Right atrium auricular region (tissue), 2 donors: ENCODE measurements at regions not wholly inside any gene's neighbourhood (a gene's known extent, or its start where the extent isn't known, plus 50 kb on each side); places are given as distances from the start of the nearest gene placed in this dataset.

Source experiments
- DNase-seq: peaks from one replicate; pipeline ENCODE4 v3.0.0-alpha.2; 2019; ENCODE audit warnings: low spot score
- H3K27ac ChIP-seq, 2 donors: fragments of 200-600 bp; sonication (generic); 1 replicate in 1 of 2; 2 replicates in 1 of 2; pipeline ENCODE4 v1.5.1; 2016 to 2019
- H3K27me3 ChIP-seq, 2 donors: fragments of 200-600 bp; sonication (generic); one replicate each; pipeline versions ENCODE4 v1.5.1 to v1.6.0; 2017 to 2019
- H3K36me3 ChIP-seq: fragments of 200-600 bp; sonication (generic); one replicate; pipeline ENCODE4 v1.5.1; 2016
- H3K4me1 ChIP-seq, 2 donors: fragments of 200-600 bp; sonication (generic); one replicate each; pipeline versions ENCODE4 v1.5.1 to v1.6.0; 2017 to 2019
- H3K4me3 ChIP-seq, 2 donors: fragments of 200-600 bp; sonication (generic); 1 replicate in 1 of 2; 2 replicates in 1 of 2; pipeline ENCODE4 v1.5.1; 2017 to 2019; ENCODE audit warnings: mild to moderate bottlenecking in 1 of 2, moderate library complexity in 1 of 2
- H3K9me3 ChIP-seq, 2 donors: fragments of 200-600 bp; sonication (generic); one replicate each; pipeline ENCODE4 v1.5.1; 2019
- CTCF ChIP-seq, 2 donors: fragments of 200-600 bp; sonication (generic); IDR thresholded peaks; one replicate each; pipeline ENCODE4 v1.5.1; 2019; ENCODE audit warnings: antibody characterized with exemption in 2 of 2

- no peak overlapping the region for H3K27ac ChIP-seq
Measured at GRCh38 chr3:31436830-31437229, 95.9 kb upstream of the STT3B start.

GRCh38 chr3:31438742-31439141, 94.0 kb upstream of the STT3B start:
- Histone ChIP-seq H3K9me3 (peaks cover 0 to 11% of the 10 kb centered on the region in 2 donors), H3K4me1 (no peaks in the 10 kb centered on the region), H3K4me3 (no peak overlapping the region), H3K27me3 (no peaks in the 10 kb centered on the region), H3K36me3 (no peaks in the 10 kb centered on the region), H3K27ac (no peak overlapping the region)
- no peak for DNase-seq
- TF ChIP-seq CTCF (IDR thresholded peaks at IDR 0.05), result no peak

More at GRCh38 chr3:31436830-31437229, 95.9 kb upstream of the STT3B start:
- no peaks in the 10 kb centered on the region for H3K36me3 ChIP-seq
- no peaks in the 10 kb centered on the region for H3K27me3 ChIP-seq
- DNase-seq, result no peak
- no peak for TF ChIP-seq CTCF (IDR thresholded peaks at IDR 0.05)
- H3K9me3 ChIP-seq, result peaks cover 0 to 11% of the 10 kb centered on the region in 2 donors
- no peaks in the 10 kb centered on the region for H3K4me1 ChIP-seq
- no peak overlapping the region for H3K4me3 ChIP-seq

- H3K4me1 ChIP-seq, result no peaks in the 10 kb centered on the region
- no peak overlapping the region for H3K4me3 ChIP-seq
- H3K27me3 ChIP-seq, result no peaks in the 10 kb centered on the region
- TF ChIP-seq CTCF (IDR thresholded peaks at IDR 0.05), result no peak
- peaks cover 0 to 11% of the 10 kb centered on the region in 2 donors for H3K9me3 ChIP-seq
- no peak overlapping the region for H3K27ac ChIP-seq
- H3K36me3 ChIP-seq, result no peaks in the 10 kb centered on the region
- no peak for DNase-seq
Measured at GRCh38 chr3:31439890-31440750, 92.6 kb upstream of the STT3B start.

- H3K9me3 ChIP-seq, result peaks cover 0 to 11% of the 10 kb centered on the region in 2 donors
- no peaks in the 10 kb centered on the region for H3K27me3 ChIP-seq
- no peak overlapping the region for H3K4me3 ChIP-seq
- H3K4me1 ChIP-seq, result no peaks in the 10 kb centered on the region
- H3K27ac ChIP-seq, result no peak overlapping the region
- no peak for DNase-seq
- no peak for TF ChIP-seq CTCF (IDR thresholded peaks at IDR 0.05)
- H3K36me3 ChIP-seq, result no peaks in the 10 kb centered on the region
Measured at GRCh38 chr3:31440878-31441277, 91.8 kb upstream of the STT3B start.

GRCh38 chr3:31442755-31443154, 90.0 kb upstream of the STT3B start:
- Histone ChIP-seq H3K27ac (no peak overlapping the region), H3K4me3 (no peak overlapping the region), H3K27me3 (no peaks in the 10 kb centered on the region), H3K9me3 (no peaks in the 10 kb centered on the region), H3K4me1 (no peaks in the 10 kb centered on the region), H3K36me3 (no peaks in the 10 kb centered on the region)
- DNase-seq, result no peak
- TF ChIP-seq CTCF (IDR thresholded peaks at IDR 0.05), result no peak
